ENCODE measurements at regions not wholly inside any gene's neighbourhood (a gene's known extent, or its start where the extent isn't known, plus 50 kb on each side); places are given as distances from the start of the nearest gene placed in this dataset.

- BruUV-seq (replicated peaks): no TSS peak
- intact Hi-C loops (cut with micrococcal nuclease): no loop called here
- POLR2A ChIA-PET: no interaction called here
These were observed 339.6 kb downstream of the UQCRFS1 start for GRCh38 chr19:28873301-28873700.

More at GRCh38 chr19:28873301-28873700, 339.6 kb downstream of the UQCRFS1 start:
- H3K4me1 ChIP-seq (ENCODE audit: control insufficient read depth, extremely low read depth, insufficient read depth, low read length): no peaks in the 10 kb centered on the region
- dilution Hi-C loops (cut with MboI; ENCODE audit: extremely low pct_ligation_motif_present, low sequenced_read_pairs): no loop called here
- H3K9ac ChIP-seq (replicated peaks; ENCODE audit: extremely low read depth, insufficient read depth, low read length): no peak overlapping the region
- H3K4me2 ChIP-seq (ENCODE audit: insufficient read depth, low read length): no peak overlapping the region
- H3K79me2 ChIP-seq (ENCODE audit: control insufficient read depth, insufficient read depth, low read length): no peaks in the 10 kb centered on the region
- DNase-seq (ENCODE audit: low read depth, low spot score): no peak
- H3K36me3 ChIP-seq (ENCODE audit: control insufficient read depth in 2 of 2, extremely low read depth in 1 of 2, insufficient read depth in 2 of 2, low read length in 2 of 2): no peaks in the 10 kb centered on the region
- no peak overlapping the region for H2AFZ ChIP-seq (ENCODE audit: low read depth, low read length)
- FAIRE-seq: no peak
- CTCF ChIA-PET: no interaction called here
- no peak overlapping the region for H3K27ac ChIP-seq (ENCODE audit: insufficient read depth, low read depth, low read length)
- TF ChIP-seq POLR2AphosphoS5 (IDR thresholded peaks at IDR 0.05; ENCODE audit: insufficient read depth, low read depth, low read length) (no peak), MYC (IDR thresholded peaks at IDR 0.05; ENCODE audit: low read depth, low read length) (no peak), FOS (IDR thresholded peaks at IDR 0.05; ENCODE audit: borderline replicate concordance, insufficient read depth, low read length) (no peak), EZH2 (IDR thresholded peaks at IDR 0.05; ENCODE audit: borderline replicate concordance, low read depth, low read length, severe bottlenecking) (no peak), MAX (IDR thresholded peaks at IDR 0.05; ENCODE audit: insufficient read depth, insufficient read length) (no peak), GATA2 (IDR thresholded peaks at IDR 0.05; ENCODE audit: insufficient read depth, insufficient read length, low read depth, low read length) (no peak), JUN (IDR thresholded peaks at IDR 0.05; ENCODE audit: borderline replicate concordance, insufficient read depth, insufficient read length, low read depth) (no peak), POLR2A (IDR thresholded peaks at IDR 0.05; ENCODE audit: low read depth, low read length) (no peak), CTCF (IDR thresholded peaks at IDR 0.05; ENCODE audit: extremely low read depth in 1 of 2, insufficient read depth in 1 of 2, low read depth in 1 of 2, low read length in 2 of 2) (no peak)
- H3K4me3 ChIP-seq (replicated peaks in 1 of 3; ENCODE audit: insufficient read depth in 1 of 3, low read depth in 1 of 3, low read length in 3 of 3): no peak overlapping the region
- H3K9me1 ChIP-seq (replicated peaks; ENCODE audit: control insufficient read depth, extremely low read depth, insufficient read depth, low read length): no peaks in the 10 kb centered on the region
- no peaks in the 10 kb centered on the region for H3K27me3 ChIP-seq (ENCODE audit: control insufficient read depth in 2 of 2, insufficient read depth in 2 of 2, low read length in 2 of 2)
- H3K9me3 ChIP-seq (replicated peaks; ENCODE audit: control insufficient read depth, insufficient read depth, low read length): no peaks in the 10 kb centered on the region
- H4K20me1 ChIP-seq (replicated peaks; ENCODE audit: control insufficient read depth, extremely low read depth, insufficient read depth, low read length): no peaks in the 10 kb centered on the region

All from endothelial cell of umbilical vein (primary cell).